SIG-M5 treated with dmso at 0.1 percent for 504 hours (cell line): ENCODE measurements at regions not wholly inside any gene's neighbourhood (a gene's known extent, or its start where the extent isn't known, plus 50 kb on each side); places are given as distances from the start of the nearest gene placed in this dataset.
A peak's percentile ranks its signal among the peaks of the same experiment; 100 is the strongest.

Experiments used
- DNase-seq: peaks from one replicate; lab custom pipeline; 2025; ENCODE audit not compliant: unreplicated experiment; lab: John Stamatoyannopoulos, UW

DNA sequence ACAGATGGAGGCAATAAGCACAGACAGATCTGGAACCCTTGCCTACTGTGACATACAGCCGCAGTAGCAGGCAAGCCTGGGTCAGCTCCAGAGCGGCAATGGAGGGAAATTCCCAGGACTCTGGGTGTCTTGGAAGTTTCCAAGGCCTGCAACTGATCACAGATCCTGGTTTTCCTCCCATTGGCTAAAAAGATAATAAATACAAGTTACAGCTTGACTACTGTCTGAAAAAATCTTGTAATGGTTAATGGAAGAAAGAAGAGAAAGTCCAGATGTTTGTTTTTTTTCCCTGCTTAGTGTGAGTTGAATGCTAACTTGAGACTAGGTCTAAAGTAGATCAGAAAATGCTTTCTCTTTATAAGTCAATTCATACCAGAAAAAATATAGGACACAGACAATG, 307.6 kb downstream of the ALDH8A1 start:
- DNase-seq, result no peak

DNA sequence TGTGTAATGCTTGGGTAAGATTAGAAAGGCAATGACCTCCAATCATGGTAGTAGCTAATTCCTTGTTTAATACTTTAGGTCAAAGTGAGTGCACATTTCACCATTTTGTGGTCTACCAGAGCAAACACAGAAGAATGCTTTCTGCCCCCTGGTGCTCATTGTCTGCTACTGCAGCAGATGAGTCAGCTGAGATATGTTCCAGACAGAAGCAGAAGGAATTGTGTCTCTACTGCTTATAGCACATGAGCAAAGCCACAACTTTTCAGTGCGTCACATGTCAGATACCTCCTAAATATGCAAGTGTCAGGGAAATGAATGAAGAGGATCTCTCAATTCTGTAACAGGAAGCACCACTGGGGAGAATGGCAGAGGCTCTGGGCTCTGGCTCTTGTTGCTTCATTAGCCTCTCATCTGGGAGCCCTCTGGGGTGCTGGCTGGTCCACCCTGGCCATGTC, 308.9 kb downstream of the ALDH8A1 start:
- peak; percentile 81 for DNase-seq

DNA sequence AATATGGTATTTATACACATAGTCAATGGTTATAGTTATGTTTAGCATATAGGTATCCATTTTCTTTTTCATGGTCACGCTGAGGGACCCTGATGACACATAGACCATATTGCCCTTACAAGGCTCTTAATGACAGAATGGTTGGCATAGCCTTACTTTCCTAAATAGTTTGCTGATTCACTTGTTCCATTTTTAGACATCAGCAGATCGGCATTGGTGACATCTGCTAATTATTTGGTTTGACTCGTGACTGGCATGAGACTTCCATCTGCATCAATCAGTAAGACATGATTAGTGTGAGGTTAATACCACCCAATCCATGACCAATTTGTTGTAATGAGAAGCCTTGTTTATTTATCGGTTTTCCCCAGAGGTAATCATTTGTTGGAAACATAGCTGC, 309.7 kb downstream of the ALDH8A1 start:
- no peak for DNase-seq

DNA sequence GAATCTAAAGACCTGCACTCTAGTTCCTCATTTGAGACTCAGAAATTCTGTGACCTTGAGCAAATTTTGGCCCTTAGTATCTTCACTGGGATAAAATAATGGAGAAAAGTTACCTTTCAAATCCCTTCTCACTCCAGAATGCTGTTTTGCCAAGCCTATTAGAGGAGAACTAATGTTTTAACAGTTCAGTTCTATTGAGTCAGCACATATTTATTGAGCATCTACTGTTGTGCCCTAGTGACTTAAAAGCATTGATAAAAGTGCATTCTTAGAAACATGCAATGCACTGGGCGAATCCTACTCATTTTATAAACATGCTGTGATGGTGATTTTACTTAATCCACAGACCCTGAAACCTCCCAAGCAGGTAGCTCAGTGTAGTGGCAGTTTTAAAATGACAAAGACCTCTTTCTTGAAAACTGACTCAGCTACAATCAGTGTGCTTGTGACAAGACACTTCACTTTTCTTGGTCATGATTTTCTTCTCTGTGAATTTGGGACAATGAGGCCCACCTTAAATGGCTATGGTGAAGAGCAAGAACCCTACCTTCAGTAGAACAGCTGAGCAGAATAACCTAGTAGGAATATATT, 312.0 kb downstream of the ALDH8A1 start:
- no peak for DNase-seq

GRCh38 chr6:134637282-134637681, 312.6 kb downstream of the ALDH8A1 start:
- DNase-seq, result no peak

- no peak for DNase-seq
These were observed 313.6 kb downstream of the ALDH8A1 start for GRCh38 chr6:134636186-134636799.

GRCh38 chr6:134634966-134635365, 314.9 kb downstream of the ALDH8A1 start:
- no peak for DNase-seq

DNA sequence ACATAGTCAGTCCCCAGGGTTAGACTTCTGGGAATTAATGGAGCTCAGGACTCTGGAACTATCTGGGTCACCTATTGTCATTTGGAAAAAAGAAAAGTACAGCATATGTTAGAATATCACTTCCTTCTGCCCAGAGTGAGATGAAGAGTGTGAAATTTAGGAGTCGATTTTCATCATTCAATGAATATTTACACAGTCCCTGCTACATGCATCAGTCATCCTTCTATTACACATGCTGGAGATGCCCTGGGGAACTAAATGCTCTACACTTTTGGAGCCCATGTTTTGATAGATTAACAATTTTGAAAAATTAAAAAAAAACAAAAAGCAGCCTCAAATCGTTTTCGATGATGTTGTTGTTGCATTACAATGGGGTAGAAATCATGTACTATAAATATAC, 315.4 kb downstream of the ALDH8A1 start:
- no peak for DNase-seq

GRCh38 chr6:134632982-134633940, 315.3 kb upstream of the SGK1 start:
- DNase-seq, result peak; percentile 66

DNA sequence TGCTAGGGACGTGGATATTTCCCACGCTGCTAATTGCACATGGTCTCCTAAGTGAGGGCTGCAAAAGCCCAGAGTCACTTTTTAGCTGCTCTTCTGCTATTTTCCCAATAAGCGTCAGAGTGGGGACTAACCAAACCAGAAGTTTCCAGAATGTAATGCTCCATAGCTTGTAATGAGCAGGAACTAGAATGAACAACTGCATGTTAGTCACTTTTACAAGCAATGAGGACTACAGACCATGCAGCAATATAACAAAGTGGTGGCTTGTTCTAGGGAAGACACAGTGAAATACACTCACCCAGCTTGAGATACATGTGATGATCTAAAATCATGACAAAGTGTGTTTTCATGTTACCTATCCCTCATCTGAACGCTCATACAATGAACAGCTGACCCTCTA, 314.1 kb upstream of the SGK1 start:
- peak; percentile 56 for DNase-seq

DNA sequence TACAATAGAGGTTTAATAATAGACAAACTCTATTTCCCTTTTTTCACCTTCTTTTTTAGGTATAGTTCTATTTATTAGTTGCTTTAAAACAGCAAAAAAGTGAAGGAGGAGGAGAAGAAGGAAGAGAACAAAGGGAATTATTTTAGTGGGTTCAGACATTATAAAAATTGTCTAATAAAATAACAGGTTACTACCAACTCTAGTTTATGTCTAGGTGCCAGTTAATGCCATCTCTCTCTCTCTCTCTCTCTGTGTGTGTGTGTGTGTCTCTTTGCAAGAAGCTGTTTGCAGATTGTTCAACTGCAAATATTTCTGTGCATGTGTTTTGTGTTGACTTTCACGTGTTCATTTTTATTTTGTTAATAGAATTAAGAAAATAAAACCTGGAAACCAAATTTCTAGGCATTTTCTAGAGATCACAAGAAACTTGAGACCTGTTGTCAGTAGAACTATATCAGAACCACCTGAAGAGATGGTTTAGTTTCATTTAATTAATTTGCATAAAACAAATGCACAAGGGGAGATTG, 313.5 kb upstream of the SGK1 start:
- DNase-seq, result no peak

- peak; percentile 82 for DNase-seq
These were observed 312.7 kb upstream of the SGK1 start for GRCh38 chr6:134630508-134631121.

- no peak for DNase-seq
These were observed 310.2 kb upstream of the SGK1 start for GRCh38 chr6:134628154-134628553.

- DNase-seq, result no peak
These were observed 309.8 kb upstream of the SGK1 start for GRCh38 chr6:134627707-134628106.

DNA sequence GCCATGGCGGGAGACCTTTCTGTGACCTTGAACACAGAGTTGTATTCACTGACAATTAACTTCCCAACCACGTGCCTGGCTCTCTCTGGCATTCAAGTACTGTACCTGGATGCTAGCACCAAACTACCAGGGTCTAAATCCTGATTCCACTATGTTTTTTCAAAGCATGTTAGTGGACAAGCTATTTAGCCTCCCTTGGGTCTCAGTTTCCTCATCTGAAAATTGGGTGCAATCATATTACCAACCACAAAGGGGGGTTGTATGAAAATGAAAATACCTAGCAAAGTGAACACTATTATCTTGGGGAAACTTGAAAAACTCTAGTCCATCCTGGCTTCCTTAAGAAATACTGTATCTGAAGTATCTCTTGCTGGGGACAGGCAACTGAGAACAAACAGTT, 308.7 kb upstream of the SGK1 start:
- DNase-seq, result no peak

DNA sequence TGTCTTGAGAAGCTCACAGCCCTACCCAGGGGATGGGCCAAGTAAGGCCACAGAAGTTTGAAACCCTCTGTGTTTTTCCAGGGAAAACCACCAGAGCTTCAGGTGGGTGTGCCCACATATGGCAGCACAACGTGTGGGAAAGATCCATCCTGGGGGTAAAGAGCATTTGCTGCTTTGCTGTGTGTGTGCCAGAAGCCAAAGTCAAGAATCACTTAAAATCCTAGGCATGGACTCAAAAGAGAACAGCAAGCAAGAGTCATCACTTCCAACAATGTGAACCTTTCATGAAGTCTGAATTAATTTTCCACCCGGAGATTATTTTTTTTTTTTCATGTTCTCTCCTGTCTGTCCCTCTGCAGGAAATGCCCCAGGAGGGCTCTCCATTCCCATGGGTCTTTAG, 308.2 kb upstream of the SGK1 start:
- DNase-seq, result no peak

GRCh38 chr6:134624781-134625180, 306.9 kb upstream of the SGK1 start:
- DNase-seq, result no peak

- DNase-seq, result no peak
These were observed 305.5 kb upstream of the SGK1 start for GRCh38 chr6:134623401-134623800.

DNA sequence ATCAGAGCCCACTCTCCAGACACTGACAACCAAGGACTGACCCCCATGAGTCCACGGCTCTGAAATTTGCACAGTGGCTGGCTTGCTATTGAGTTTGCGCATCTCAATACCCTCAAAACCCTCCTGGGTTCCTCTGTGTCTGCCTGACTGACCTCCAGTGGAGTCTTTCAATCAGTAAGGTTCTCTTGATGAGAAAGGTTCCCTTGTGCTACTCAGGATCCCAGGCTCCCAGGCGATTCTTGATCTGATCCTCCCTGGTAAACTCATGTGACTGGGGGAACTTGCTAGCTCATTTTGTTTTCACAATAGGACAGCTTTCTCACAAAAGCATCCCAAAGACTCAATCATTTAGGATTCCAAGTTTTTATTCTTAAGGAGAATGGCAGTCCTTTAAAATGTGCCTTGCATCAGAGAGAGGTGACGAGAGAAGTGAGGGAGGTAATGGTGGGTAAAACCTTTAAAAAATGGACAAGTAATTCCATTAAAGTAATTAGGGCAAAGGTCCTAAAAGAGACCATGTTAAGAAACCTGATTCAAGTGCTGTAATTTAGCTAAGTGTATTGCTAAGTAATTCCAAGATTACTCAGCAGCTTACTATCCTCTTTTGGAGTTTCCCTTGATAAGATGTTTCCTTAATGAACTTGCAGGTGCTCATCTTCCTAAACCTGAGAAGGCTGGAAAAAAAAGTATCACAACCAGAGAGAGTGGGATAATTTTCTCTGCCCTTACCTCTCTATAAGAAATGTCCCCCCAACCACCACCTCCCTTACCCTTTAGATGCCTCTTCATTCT, 304.7 kb upstream of the SGK1 start:
- no peak for DNase-seq

DNA sequence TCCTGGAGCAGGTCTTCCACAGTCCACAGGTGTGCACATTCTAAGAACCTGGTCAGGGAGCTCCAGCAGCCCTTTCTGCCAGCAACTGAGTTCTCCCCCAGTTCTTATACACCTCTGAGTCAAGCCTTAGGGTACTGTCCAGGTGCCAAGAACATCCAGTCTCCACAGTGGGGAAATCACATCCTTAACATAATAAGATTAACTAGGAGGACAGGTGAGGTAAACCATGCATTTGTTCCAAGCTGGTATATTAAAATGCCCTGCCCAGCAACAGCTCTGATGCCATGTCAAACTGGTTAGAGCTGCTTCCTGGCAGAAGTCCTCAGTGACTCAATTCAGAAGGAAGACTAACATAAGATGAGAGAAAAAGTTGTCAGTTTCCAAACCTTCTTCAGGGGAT, 303.9 kb upstream of the SGK1 start:
- DNase-seq, result peak; percentile 6
